Upper lobe of right lung (tissue), 1 donor: ENCODE measurements at regions not wholly inside any gene's neighbourhood (a gene's known extent, or its start where the extent isn't known, plus 50 kb on each side); places are given as distances from the start of the nearest gene placed in this dataset.
"Not testable (repeated sequence)": the region's sequence is repeated elsewhere in the genome, so short reads cannot be mapped to it uniquely, and the experiment has no call there.

Experiments
- ATAC-seq: fragments of 200-7000 bp; cut with Tn5 transposase; one replicate; pipeline ENCODE4 v1.9.1; 2020; ENCODE audit warnings: mild to moderate bottlenecking, moderate library complexity
- DNase-seq: peaks from one replicate; pipeline ENCODE4 v3.0.0-alpha.2; 2020
- H3K27ac ChIP-seq: fragments of 200-600 bp; one replicate; pipeline ENCODE4 v1.8.0; 2022
- H3K27me3 ChIP-seq: fragments of 200-600 bp; one replicate; pipeline ENCODE4 v1.8.0; 2022; ENCODE audit warnings: mild to moderate bottlenecking
- H3K36me3 ChIP-seq: fragments of 200-600 bp; one replicate; pipeline ENCODE4 v1.8.0; 2022
- H3K4me1 ChIP-seq: fragments of 200-600 bp; one replicate; pipeline ENCODE4 v1.8.0; 2022
- H3K4me3 ChIP-seq: fragments of 200-600 bp; one replicate; pipeline ENCODE4 v1.8.0; 2022; ENCODE audit warnings: mild to moderate bottlenecking
- H3K9me3 ChIP-seq: fragments of 200-600 bp; one replicate; pipeline ENCODE4 v1.8.0; 2022
- CTCF ChIP-seq: fragments of 200-600 bp; IDR thresholded peaks from one replicate; pipeline ENCODE4 v1.8.0; 2022; ENCODE audit warnings: antibody characterized with exemption
- intact Hi-C: fragments of 100-400 bp; cut with DNase I; formaldehyde crosslinking; loops from one replicate; pipeline ENCODE4 v1.11.0; 2022
- donor health status: DM: no; HTN: yes; CAD: no; lungs with severe emphysema.

GRCh38 chr2:211204456-211204855, 648.1 kb downstream of the CPS1 start:
- H3K4me3 ChIP-seq, result no peak overlapping the region
- H3K4me1 ChIP-seq, result no peaks in the 10 kb centered on the region
- no peak for DNase-seq
- intact Hi-C loops, result no loop called here
- H3K27me3 ChIP-seq, result no peaks in the 10 kb centered on the region
- H3K36me3 ChIP-seq, result no peaks in the 10 kb centered on the region
- ATAC-seq, result no peak
- H3K27ac ChIP-seq, result no peak overlapping the region
- TF ChIP-seq CTCF, result no peak
- no peaks in the 10 kb centered on the region for H3K9me3 ChIP-seq

- ATAC-seq, result no peak
- no peaks in the 10 kb centered on the region for H3K4me1 ChIP-seq
- TF ChIP-seq CTCF, result no peak
- H3K36me3 ChIP-seq, result no peaks in the 10 kb centered on the region
- H3K4me3 ChIP-seq, result no peak overlapping the region
- H3K27me3 ChIP-seq, result no peaks in the 10 kb centered on the region
- no peak for DNase-seq
- no peaks in the 10 kb centered on the region for H3K9me3 ChIP-seq
- intact Hi-C loops, result no loop called here
- H3K27ac ChIP-seq, result no peak overlapping the region
Observed at GRCh38 chr2:211204902-211205301, 648.5 kb downstream of the CPS1 start.

GRCh38 chr2:211205358-211205757, 649.0 kb downstream of the CPS1 start:
- no peaks in the 10 kb centered on the region for H3K4me1 ChIP-seq
- H3K36me3 ChIP-seq, result no peaks in the 10 kb centered on the region
- no peak for DNase-seq
- TF ChIP-seq CTCF, result no peak
- intact Hi-C loops, result no loop called here
- H3K27ac ChIP-seq, result no peak overlapping the region
- no peaks in the 10 kb centered on the region for H3K9me3 ChIP-seq
- no peaks in the 10 kb centered on the region for H3K27me3 ChIP-seq
- no peak overlapping the region for H3K4me3 ChIP-seq
- ATAC-seq, result no peak

GRCh38 chr2:211205836-211206235, 649.4 kb downstream of the CPS1 start:
- no peak for TF ChIP-seq CTCF
- Histone ChIP-seq H3K36me3 (no peaks in the 10 kb centered on the region), H3K27ac (no peak overlapping the region), H3K9me3 (no peaks in the 10 kb centered on the region), H3K4me1 (no peaks in the 10 kb centered on the region), H3K27me3 (no peaks in the 10 kb centered on the region), H3K4me3 (no peak overlapping the region)
- DNase-seq (no peak), ATAC-seq (no peak)
- intact Hi-C loops, result no loop called here

- ATAC-seq (no peak), DNase-seq (no peak)
- intact Hi-C loops, result no loop called here
- Histone ChIP-seq H3K27ac (no peak overlapping the region), H3K9me3 (no peaks in the 10 kb centered on the region), H3K36me3 (no peaks in the 10 kb centered on the region), H3K4me1 (no peaks in the 10 kb centered on the region), H3K27me3 (no peaks in the 10 kb centered on the region), H3K4me3 (no peak overlapping the region)
- peak; percentile 5 for TF ChIP-seq CTCF
Observed at GRCh38 chr2:211216221-211216620, 659.8 kb downstream of the CPS1 start.

GRCh38 chr2:211219548-211219947, 663.1 kb downstream of the CPS1 start:
- H3K27me3 ChIP-seq, H3K4me3 ChIP-seq, intact Hi-C loops, H3K36me3 ChIP-seq, H3K4me1 ChIP-seq, H3K27ac ChIP-seq, ATAC-seq, DNase-seq, H3K9me3 ChIP-seq: not testable (repeated sequence)
